ENCODE measurements at regions not wholly inside any gene's neighbourhood (a gene's known extent, or its start where the extent isn't known, plus 50 kb on each side); places are given as distances from the start of the nearest gene placed in this dataset.
"Not testable (repeated sequence)": the region's sequence is repeated elsewhere in the genome, so short reads cannot be mapped to it uniquely, and the experiment has no call there.

DNA sequence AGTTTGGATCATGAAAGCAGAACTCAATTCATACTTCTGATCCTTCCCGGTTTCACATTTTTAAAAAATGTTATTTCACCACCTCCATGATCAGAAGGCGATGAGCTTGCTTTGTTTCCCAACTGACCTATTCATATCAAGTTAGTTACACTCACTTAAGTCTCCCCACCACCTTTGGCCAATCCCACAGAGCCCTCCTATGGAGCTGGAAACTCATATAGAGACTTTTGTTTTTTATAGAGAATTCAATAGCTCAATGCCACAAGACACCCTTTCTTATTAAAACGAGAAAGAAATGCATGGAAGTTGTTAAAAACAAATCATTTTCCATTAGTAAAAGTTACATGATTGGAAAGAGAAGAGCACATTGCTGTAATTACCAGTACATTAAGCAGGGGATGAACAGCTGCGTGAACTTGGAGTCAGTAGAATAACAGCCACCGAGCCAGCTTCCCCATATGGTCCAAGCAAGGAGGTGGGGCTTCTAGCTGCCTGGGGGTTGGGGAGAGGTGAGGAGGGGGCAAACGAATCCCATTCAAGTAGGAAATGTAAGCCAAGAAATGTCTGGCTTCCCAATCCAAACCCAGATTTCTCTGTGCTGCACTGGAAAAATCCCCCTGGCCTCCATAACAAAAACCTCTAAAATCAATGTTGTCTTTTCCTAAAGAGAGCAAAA, 614.5 kb downstream of the IRS1 start:
- DNase-seq, result no peak

DNA sequence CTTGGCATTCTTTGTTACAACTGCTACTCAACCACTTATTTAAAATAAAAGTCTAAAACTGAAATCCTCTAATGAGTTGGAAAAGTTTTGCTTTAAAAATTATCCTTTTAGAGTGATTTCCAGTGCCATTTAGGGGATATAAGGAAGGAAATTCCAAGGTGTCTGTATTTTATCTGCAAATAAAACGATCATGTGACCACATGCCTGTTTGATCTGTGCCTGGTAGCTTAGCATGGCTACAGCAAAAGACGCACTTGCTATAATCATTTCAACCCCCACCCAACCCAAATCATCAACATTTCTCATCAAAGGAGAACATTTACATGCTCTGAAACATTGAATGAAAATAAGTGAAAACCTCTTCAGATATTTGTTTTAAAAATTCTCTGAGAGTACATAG, 615.1 kb downstream of the IRS1 start:
- no peak for DNase-seq

DNA sequence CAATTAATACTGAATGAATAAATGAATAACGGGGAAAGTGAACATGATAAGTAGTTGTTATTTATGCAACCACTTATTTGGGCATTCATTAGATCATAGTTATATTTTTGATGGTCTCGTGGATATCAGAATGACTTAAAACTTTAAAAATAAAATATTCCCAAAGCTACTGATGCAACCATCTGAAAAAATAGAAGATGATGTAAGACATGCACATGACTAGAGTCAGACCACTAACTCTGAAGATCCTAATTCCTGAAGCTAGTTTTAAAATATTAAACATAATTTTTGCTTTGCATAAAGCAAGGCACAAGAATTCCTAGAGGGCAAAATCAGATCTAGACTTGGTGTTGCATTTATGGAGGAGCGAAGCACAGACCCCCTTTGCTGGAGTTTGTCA, 616.1 kb downstream of the IRS1 start:
- DNase-seq, result no peak

DNA sequence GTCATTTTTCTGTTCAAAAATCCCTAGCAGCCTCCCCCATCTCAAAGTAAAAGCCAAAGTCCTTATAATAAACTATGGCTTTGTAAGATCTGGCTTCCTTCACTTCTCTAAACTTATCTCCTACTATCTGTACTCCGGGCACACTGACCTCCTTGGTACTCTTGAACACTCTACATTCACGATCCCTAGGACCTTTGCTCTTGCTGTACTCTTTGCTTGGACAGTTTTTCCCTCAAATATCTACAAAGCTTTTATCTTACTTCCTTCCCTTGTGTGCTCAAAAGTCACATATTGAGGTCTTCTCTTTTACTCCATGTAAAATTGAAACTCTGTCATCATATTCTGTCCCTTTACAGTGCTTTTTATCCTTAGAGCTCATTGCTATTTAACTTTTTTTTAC, 616.6 kb downstream of the IRS1 start:
- no peak for DNase-seq

DNA sequence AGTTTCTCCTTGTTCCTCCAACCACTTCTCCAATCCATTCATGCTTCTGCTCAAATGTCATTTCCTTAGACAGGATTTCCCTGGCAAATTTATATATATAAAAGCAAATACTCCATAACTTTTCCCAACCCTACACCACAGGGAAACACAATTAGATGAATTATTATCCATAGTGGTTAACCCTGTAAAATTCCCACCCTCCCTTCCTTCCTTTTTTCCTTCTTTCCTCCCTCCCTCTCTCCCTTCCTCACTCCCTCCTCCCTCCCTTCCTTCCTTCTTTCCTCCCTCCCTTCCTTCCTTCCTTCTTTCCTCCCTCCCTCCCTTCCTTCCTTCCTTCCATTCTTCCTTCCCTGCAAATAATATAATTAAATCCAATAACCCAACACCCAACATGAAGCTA, 617.7 kb downstream of the IRS1 start:
- DNase-seq, result no peak

DNA sequence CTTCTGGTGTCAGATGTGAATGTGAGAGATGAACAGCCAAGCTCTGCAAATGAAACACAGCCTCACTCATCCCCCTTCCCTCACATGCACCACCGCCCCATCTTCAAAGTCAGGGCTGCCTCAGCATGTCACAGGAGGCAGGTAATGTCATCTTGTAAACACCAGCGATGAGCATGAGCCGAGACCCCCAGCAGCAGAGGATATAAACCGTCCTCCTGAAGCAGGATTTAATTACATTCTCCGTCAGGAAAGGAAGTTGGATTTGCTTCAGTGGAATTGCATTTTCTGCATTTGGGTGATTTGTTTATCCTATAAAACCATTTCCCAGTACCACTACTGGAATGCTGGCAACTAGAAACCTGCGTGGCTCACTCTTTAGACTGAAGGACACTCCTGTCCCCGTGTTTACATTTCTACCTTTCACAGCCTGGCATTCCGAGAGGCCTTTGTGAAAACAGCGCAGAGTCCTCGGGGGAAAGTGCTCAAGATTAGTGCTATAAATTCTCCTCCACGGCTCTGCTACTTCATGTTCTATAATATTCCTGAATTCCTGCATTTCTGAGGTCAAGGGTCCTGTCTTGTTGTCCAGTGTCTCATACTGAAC, 619.2 kb downstream of the IRS1 start:
- DNase-seq, result no peak

DNA sequence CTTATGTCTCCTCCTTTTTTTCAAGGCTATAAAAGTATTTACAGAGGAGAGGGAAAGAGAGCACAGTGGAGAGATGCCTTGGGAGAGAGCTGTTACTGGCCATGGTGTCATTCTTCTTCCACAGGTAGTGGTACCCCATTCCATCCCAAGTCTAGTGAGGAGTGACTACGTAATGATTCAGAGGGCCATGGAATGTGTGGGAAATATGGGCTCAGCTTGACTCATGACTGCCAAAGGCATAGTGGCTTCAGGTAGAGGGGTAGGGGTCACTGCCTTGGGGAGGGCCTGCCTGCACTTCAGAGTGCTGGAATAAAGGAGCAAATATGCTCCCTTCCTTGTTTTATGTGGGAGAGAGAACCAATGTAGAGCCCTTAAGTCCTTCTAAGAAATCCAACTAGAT, 620.6 kb downstream of the IRS1 start:
- DNase-seq, result no peak

DNA sequence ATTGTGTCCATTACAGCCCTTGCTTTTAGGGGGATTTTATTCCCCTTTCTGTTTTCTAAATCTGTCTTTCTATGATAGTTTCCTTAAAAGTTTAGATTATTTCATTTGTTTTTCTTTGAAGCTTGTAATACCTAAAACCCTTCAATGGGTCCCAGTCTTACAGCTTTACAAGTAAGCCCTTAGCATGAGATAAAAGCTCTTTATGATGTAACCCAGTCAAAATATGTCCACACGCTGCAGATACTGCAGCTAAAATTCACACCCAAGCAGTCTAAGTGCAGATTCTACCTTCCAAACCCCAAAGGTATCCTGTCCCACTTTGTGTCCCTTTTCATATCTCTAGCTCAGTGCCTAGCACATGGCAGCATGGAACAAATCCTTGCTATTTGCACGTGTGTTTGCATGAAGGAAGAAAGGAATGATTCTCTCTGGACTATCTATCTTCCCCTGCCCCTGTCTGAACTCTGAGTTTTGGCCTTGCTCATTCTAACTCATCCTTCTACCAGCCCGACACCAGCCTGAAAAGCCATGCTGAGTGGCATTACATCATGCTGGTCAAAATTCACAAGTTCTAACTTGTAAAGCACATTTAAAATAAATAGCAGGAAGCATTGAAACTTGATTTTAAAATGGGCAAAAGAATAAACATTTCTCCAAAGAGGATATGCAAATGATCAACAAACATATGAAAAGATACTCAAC, 623.2 kb downstream of the IRS1 start:
- no peak for DNase-seq

DNA sequence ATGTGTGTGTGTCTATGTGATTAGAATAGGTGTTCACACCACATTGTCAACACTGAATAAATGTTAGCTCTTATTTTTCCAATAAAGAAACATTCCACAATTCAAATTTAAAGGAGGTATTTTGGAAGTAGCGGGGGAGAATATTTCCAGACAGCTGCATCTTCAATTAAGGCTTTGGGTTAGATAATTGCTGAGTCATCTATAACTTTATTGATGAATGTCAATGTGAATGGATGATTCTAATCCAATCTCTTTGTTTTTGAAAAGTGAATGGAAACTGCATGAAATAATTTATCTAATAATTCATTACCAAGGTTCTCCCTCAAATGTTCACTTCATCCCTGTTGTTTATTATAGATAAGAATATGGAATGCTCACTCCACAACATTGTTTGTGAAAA, 625.2 kb downstream of the IRS1 start:
- no peak for DNase-seq

DNA sequence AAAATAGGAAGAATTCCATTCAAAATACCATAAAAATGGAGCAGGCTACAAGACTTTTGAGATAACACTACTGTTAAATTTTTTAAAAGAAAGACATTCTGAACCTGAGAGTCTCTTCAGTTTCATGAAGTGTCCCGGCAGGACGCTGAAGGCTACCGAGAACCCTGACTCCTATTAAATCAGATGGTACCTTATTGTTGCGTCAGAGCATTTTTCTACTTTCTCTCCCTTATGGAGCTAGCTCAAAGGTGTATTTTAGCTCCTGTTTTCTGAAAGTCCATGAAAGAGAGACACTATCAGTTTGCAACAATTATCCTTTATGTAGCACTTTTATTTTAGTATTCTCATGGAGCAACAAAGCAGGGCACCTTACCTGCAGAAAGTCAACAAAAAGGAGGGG, 626.7 kb downstream of the IRS1 start:
- no peak for DNase-seq

DNA sequence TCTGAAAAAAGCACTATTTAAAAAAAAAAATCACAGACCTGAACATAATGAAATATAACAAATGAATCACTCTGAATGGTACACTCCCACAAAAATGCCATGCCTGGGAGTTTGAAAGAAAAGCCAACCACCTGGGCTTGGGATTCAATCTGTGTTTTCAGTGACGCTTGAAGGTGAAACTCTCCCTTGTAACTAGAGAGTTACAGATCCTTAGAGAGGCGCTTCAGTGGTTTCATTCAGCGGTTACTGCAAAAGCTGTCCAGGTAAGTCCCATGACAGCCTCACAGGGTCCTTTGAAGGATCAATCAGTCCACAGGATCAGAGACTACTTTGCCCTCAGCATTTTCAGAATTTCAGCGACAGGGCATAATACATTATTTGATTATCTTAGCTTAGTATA, 627.3 kb downstream of the IRS1 start:
- no peak for DNase-seq

DNA sequence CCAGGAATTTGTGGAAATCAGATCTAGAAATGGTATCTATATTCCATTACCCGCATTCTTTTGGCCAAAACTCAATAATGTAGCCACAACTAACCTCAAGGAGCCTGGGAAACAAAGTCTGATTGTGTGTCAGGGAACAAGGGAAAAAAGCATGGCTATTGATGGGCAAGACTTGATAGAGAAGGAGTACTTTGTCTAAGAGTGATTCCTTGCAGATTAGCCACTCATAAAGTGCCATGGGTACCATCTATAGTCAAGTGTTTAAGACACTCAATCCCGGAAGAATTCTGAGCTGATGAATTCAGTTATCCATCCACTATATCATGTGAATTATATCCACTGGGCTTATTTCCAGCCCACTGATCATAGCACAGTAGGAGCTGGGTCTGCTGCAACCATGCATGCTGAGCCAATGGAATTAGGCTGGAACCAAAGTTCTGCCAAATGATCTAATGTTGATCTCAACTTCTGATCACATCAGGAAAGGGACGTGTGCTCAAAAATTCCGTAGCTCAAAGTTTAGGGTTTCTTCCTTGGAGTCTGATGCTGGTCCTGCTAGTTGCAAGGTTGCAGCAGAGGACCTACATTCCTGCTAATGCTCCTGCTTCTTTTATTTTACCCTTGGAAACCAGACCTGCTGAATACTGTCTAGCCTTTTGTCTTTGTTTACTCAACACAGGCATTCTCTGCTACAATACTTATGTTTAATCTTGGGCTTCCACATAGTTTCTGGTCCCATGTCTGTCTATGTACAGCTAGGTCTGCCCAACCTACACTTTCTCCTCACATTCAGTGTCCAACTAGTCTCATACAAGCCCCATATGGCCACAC, 629.7 kb downstream of the IRS1 start:
- no peak for DNase-seq

DNA sequence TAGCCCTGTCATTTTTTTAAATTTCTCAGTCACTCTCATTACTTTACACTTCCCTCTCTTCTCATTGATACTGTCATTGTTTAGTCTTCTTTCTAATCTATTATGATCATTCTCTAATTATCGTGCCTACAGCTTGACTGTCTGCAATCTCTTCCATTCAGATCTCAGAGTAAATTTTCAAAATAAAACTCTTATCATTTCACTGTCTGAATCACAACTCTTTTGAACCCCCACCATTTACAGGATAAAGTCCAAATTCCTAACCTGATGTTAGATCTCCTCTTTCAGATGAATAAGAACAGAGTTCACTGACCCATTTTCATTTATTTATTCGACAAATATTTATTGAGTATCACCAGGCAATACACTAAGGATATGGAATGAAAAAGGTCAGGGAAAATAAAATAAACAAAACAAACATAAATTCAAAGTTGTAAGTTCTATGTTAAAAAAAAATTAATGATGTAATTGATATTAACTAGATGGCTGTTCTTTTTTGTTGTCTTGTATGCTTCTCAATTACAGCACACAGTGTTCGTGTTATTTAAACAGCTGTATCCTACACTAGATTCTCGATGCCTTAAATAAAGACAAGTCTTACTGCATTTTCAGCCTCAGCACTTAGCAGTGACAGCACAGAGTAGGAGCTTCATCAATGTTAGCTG, 631.0 kb downstream of the IRS1 start:
- no peak for DNase-seq

DNA sequence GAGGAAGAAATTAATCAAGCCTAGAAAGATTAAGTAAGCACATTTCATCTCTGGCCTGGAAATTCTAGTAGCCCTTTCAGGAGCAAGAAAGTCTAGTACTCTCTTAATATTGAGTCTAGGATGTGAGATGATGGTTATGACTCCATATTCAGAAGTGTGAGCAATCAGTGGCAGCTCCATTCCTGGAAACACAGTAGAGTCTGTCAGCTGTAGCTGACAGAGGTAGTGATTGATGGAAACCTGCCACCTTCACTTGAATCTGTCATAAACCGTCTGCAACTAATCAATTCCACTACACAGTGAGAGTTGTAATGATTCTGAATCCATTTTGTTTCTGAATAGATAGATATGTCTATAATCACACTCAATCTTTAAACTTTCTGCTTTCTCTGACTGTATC, 635.1 kb downstream of the IRS1 start:
- DNase-seq, result no peak

DNA sequence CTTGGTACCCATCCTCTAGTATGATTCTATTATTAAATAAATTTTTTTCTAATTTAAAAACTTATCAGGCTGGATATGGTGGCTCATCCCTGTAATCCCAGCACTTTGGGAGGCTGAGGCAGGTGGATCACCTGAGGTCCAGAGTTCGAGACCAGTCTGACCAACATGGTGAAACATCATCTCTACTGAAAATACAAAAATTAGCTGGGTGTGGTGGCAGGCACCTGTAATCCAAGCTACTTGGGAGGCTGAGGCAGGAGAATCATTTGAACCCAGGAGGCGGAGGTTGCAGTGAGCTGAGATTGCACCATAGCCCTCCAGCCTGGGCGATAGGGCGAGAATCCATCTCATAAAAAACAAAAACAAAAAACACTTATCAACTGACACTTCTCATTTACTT, 639.0 kb downstream of the IRS1 start:
- DNase-seq, result not testable (repeated sequence)

DNA sequence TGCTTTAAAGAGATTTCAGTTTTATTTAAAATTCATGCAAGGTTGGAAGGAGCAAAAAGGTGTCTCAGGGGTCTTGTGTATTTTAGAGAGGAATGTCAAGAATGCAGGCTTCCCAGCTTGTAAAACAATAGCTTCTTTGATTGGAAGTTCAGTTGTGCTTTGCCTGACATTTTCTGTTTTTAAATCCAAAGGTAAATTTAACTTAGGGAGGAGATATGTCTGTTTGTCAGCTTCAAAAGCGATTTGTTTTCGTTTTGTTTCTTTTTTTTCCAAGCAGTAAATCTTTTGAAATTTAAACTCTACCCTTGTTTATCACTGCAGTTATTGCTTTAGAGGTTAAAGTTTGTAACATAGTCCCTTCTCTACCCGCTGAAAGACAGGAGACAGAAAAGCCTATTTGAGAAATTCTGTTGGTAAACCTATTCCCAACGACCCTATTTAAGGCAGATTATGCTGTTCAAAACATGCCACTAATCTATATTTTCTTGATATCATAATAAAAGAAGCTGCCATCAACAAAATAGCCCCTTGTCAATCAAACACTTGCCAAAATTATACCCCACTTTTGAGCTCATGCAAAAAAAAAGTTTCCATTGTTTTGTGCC, 639.6 kb downstream of the IRS1 start:
- no peak for DNase-seq

DNA sequence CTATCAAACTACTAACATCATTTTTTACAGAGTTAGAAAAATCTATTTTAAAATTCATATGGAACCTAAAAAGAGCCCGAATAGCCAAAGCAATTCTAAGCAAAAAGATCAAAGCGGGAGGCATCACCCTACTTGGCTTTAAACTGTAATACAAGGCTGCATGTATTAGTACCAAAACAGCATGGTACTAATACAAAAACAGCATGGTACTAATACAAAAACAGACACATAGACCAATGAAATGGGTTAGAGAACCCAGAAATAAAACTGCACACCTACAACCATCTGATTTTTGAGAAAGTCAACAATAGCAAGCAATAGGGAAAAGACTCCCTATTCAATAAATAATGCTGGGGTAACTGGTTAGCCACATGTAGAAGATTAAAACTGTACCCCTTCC, 640.7 kb downstream of the IRS1 start:
- no peak for DNase-seq

DNA sequence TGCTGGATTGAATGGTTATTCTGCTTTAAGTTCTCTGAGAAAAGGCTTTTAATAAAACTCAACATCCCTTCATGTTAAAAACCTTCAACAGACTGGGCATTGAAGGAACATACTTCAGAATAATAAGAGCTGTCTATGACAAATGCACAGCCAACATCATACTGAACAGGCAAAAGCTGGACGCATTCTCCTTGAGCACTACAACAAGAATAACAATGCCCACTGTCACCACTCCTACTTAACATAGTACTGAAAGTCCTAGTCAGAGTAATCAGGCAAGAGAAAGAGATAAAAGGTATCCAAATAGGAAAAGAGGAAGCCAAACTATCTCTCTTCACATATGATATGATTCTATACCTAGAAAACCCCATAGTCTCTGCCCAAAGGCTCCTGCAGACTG, 641.4 kb downstream of the IRS1 start:
- no peak for DNase-seq

DNA sequence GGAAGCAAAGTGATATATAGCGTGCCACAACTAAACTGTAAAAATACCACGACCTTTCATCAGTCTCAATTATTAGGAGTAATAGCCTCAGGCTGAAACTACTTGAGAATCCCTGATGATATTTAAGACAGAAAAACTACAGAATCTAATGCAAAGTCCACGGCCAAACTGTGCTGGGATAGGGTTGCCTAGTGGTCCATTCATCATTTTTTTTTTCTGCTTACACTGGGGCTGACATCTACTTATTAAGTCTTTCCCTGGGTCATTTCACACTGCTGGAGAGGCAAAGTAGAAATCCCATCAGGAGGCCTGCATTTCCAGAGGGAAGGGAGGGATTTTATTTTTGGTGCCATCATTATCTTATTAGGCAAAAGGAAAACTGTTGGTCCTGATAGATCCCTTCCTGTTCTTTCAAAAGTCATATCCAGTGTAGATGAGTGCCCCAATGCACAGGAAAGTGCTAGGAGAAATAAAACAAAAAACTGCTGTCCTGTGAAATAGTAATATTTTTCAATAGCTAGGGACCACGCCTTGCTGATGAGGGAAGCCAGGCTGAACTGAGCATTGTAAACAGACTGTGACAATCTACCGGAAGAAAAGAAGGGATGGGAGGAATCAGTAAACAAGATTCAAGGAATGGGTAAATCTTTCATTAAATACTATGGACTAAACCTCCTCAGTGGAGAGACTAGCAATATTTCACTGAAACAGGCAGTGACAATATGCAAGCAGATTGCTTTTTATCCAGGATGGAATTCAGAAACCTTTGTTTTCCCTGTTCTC, 644.3 kb downstream of the IRS1 start:
- no peak for DNase-seq

DNA sequence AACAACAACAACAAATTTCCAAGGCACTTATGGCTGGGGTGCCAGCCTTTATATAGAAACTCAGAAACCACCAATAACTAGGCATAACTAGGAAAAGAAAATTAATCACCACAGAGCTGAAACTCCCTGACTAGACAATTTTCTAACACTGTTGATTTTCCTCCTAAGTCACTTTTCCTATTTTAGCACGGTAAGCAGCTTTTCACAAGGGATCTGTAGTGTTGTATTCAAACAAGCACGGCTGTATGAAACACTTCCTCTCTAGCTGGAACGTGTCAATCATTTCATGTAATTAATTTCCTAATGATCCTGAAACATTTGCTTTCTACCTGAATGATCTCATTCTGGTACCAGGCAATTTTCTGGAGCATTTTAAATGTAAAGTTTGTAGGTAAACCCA, 645.0 kb downstream of the IRS1 start:
- DNase-seq, result no peak

DNA sequence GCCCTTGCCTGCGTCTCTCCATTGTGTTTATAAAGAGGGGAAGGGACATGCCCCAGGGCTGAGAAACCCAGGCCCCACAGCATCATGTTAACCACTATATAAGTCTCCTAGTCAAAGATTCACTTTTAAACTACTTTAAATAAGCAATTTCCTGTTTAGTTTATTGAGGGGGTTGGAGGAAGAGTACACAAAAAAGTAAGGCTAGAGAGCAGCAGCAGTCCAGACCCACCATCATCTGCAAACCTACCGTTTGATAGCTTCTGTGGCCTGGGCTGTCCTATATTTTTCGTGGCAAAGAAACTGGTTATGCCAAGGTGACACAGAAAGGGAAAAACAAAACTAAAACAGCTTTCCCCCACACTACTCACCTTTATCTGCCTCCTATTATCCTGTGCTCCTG, 646.1 kb downstream of the IRS1 start:
- DNase-seq, result no peak

DNA sequence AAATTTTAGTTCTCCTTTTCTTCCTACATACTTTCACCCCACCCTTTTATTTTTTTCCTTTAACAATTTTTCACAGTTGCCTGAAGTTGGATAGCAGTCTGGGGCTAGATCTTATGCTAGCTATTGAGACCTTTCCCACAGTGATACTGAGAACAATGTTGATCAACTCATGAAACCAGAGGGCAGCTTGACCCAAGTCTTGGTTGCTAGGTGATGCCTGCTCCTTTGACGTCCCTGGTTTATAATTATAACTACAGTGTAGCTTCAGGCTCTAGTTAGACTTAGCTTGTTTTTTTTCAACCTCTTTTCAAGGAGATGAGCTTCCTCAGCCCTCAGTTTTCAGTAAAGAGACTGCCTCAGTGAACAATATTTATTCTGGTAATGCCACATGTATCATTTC, 648.5 kb downstream of the IRS1 start:
- no peak for DNase-seq
